T-cell (primary cell): ENCODE measurements at regions not wholly inside any gene's neighbourhood (a gene's known extent, or its start where the extent isn't known, plus 50 kb on each side); places are given as distances from the start of the nearest gene placed in this dataset.

Experiments
- ATAC-seq, 4 experiments: fragments of 200-7000 bp in 3 of 4; fragments of 150-1000 bp in 1 of 4; cut with Tn5 transposase; replicated peaks in 1 of 4; 1 replicate in 3 of 4; 2 replicates in 1 of 4; pipeline ENCODE4 v1.10.0; 2021; ENCODE audit warnings: moderate library complexity in 3 of 4, mild to moderate bottlenecking in 2 of 4, moderate number of reproducible peaks in 1 of 4
- CTCF ChIA-PET, 2 donors: fragments of 300-600 bp; sonication (Branson Sonifier 250); formaldehyde crosslinking; loops; one replicate each; lab custom pipeline; 2022; ENCODE audit warnings: antibody characterized with exemption in 2 of 2; lab: Charles Lee
- POLR2A ChIA-PET, 2 donors: fragments of 300-600 bp; sonication (Branson Sonifier 250); formaldehyde crosslinking; loops; one replicate each; lab custom pipeline; 2022; ENCODE audit warnings: antibody characterized with exemption in 2 of 2; lab: Charles Lee
- DNase-seq, 35 experiments: peaks; one replicate each; pipeline versions ENCODE4 v3.0.0 to v3.0.0-alpha.2; 2013 to 2023
- H3K27ac ChIP-seq: one replicate; pipeline ENCODE4 v1.5.1; 2013; ENCODE audit warnings: low read length
- H3K27me3 ChIP-seq, 2 experiments: replicated peaks in 1 of 2; 1 replicate in 1 of 2; 2 replicates in 1 of 2; pipeline versions ENCODE4 v1.6.1 to v1.7.0; 2013; ENCODE audit warnings: low read length in 1 of 2, mixed read lengths in 1 of 2; ENCODE audit not compliant: control insufficient read depth in 2 of 2, insufficient read depth in 2 of 2; ENCODE audit errors: extremely low read depth in 1 of 2
- H3K36me3 ChIP-seq, 2 donors: 1 replicate in 1 of 2; 2 replicates in 1 of 2; pipeline versions ENCODE4 v1.6.1 to v1.7.0; 2013; ENCODE audit warnings: low read length in 1 of 2; ENCODE audit not compliant: control insufficient read depth in 2 of 2, insufficient read depth in 1 of 2; ENCODE audit errors: extremely low read depth in 1 of 2
- H3K4me1 ChIP-seq, 2 experiments: 1 replicate in 1 of 2; 2 replicates in 1 of 2; pipeline versions ENCODE4 v1.6.1 to v1.7.0; 2013; ENCODE audit warnings: low read length in 2 of 2, mixed read lengths in 1 of 2; ENCODE audit not compliant: insufficient read depth in 2 of 2, control insufficient read depth in 1 of 2; ENCODE audit errors: extremely low read depth in 1 of 2
- H3K4me3 ChIP-seq, 2 donors: 1 replicate in 1 of 2; 2 replicates in 1 of 2; pipeline versions ENCODE4 v1.5.1 to v1.7.0; 2013; ENCODE audit warnings: mild to moderate bottlenecking in 2 of 2, low read length in 1 of 2, moderate library complexity in 1 of 2; ENCODE audit not compliant: control insufficient read depth in 1 of 2; ENCODE audit errors: extremely low read depth in 1 of 2
- H3K9me3 ChIP-seq: 2 replicates; pipeline ENCODE4 v1.7.0; 2013
- H3K27ac Mint-ChIP-seq, 2 donors: one replicate each; pipeline ENCODE4 v1.8.0; 2020 to 2021; ENCODE audit warnings: mild to moderate bottlenecking in 2 of 2, mixed read lengths in 2 of 2
- H3K27me3 Mint-ChIP-seq, 2 donors: one replicate each; pipeline ENCODE4 v1.8.0; 2021 to 2022; ENCODE audit warnings: mixed read lengths in 2 of 2
- H3K36me3 Mint-ChIP-seq: one replicate; pipeline ENCODE4 v1.8.0; 2021; ENCODE audit warnings: mixed read lengths
- H3K4me1 Mint-ChIP-seq, 3 donors: one replicate each; pipeline ENCODE4 v1.8.0; 2020 to 2022; ENCODE audit warnings: mixed read lengths in 3 of 3, mild to moderate bottlenecking in 1 of 3
- H3K4me3 Mint-ChIP-seq, 3 donors: one replicate each; pipeline ENCODE4 v1.8.0; 2020 to 2022; ENCODE audit warnings: mild to moderate bottlenecking in 3 of 3, mixed read lengths in 3 of 3, moderate library complexity in 3 of 3
- H3K9me3 Mint-ChIP-seq, 3 donors: one replicate each; pipeline ENCODE4 v1.8.0; 2020 to 2022; ENCODE audit warnings: mixed read lengths in 3 of 3
- WGBS: methylation state at CpG from one replicate; pipeline ENCODE4 v1.1.5; 2013; ENCODE audit warnings: missing lambda C conversion rate; ENCODE audit not compliant: insufficient coverage; 5-methylcytosine and 5-hydroxymethylcytosine counted together

GRCh38 chr4:79023799-79024770, 84.8 kb upstream of the PAQR3 start:
- CTCF ChIA-PET, result no interaction called here
- H3K27me3 ChIP-seq, result peaks cover 0 to 3% of the 10 kb centered on the region in 2 experiments
- Mint-ChIP-seq H3K4me1 (no peaks in the 10 kb centered on the region), H3K27ac (no peak overlapping the region), H3K4me3 (no peak overlapping the region), H3K36me3 (no peaks in the 10 kb centered on the region), H3K27me3 (peaks cover 4 to 5% of the 10 kb centered on the region in 2 donors), H3K9me3 (peaks cover 0 to under 1% (median 0%) of the 10 kb centered on the region in 3 donors)
- H3K36me3 ChIP-seq, result no peaks in the 10 kb centered on the region
- ATAC-seq (no peak), DNase-seq (no peak)
- H3K4me1 ChIP-seq, result no peaks in the 10 kb centered on the region
- H3K27ac ChIP-seq, result no peak overlapping the region
- H3K4me3 ChIP-seq, result no peak overlapping the region
- POLR2A ChIA-PET, result no interaction called here
- no peaks in the 10 kb centered on the region for H3K9me3 ChIP-seq
- 93% methylated on average over 5 of the region's 8 CpGs for WGBS

- no peaks in the 10 kb centered on the region for H3K36me3 Mint-ChIP-seq
- H3K27ac Mint-ChIP-seq, result no peak overlapping the region
- no peaks in the 10 kb centered on the region for H3K4me1 Mint-ChIP-seq
Measured at GRCh38 chr4:79022529-79022928, 83.3 kb upstream of the PAQR3 start.

GRCh38 chr4:79017481-79017880, 78.2 kb upstream of the PAQR3 start:
- CTCF ChIA-PET, result interaction anchor here in 1 of 2 donors (1.1 kb wide), 1 partner anchor 9 kb away, joined by 4 read pairs; no protein-coding TSS in a partner anchor
- Histone ChIP-seq H3K36me3 (no peaks in the 10 kb centered on the region), H3K4me1 (no peaks in the 10 kb centered on the region), H3K27me3 (peaks cover 0 to 1% of the 10 kb centered on the region in 2 experiments), H3K4me3 (no peak overlapping the region), H3K9me3 (no peaks in the 10 kb centered on the region), H3K27ac (no peak overlapping the region)
- ATAC-seq (no peak), DNase-seq (no peak)
- Mint-ChIP-seq H3K9me3 (peaks cover 0 to 3% (median 0%) of the 10 kb centered on the region in 3 donors), H3K27ac (no peak overlapping the region), H3K36me3 (no peaks in the 10 kb centered on the region), H3K4me3 (no peak overlapping the region), H3K4me1 (no peaks in the 10 kb centered on the region), H3K27me3 (no peaks in the 10 kb centered on the region)
- WGBS, result no CpG with 5 or more reads among the region's 1 CpG
- POLR2A ChIA-PET, result no interaction called here

More at GRCh38 chr4:79022529-79022928, 83.3 kb upstream of the PAQR3 start:
- Mint-ChIP-seq H3K4me3 (no peak overlapping the region), H3K9me3 (peaks cover 0 to 3% (median 0%) of the 10 kb centered on the region in 3 donors), H3K27me3 (peaks cover 3 to 4% of the 10 kb centered on the region in 2 donors)
- no peaks in the 10 kb centered on the region for H3K36me3 ChIP-seq
- no peak for ATAC-seq
- WGBS, result 88% methylated on average over 8 of the region's 9 CpGs
- H3K4me1 ChIP-seq, result no peaks in the 10 kb centered on the region
- POLR2A ChIA-PET, result no interaction called here
- H3K27ac ChIP-seq, result no peak overlapping the region
- H3K9me3 ChIP-seq, result no peaks in the 10 kb centered on the region
- CTCF ChIA-PET, result no interaction called here
- H3K27me3 ChIP-seq, result peaks cover 0 to 3% of the 10 kb centered on the region in 2 experiments
- DNase-seq, result no peak
- no peak overlapping the region for H3K4me3 ChIP-seq

GRCh38 chr4:79016878-79017277, 77.6 kb upstream of the PAQR3 start:
- Mint-ChIP-seq H3K4me1 (no peaks in the 10 kb centered on the region), H3K4me3 (no peak overlapping the region), H3K27me3 (peaks cover 0 to 1% of the 10 kb centered on the region in 2 donors), H3K36me3 (no peaks in the 10 kb centered on the region), H3K27ac (no peak overlapping the region), H3K9me3 (peaks cover 0 to 3% (median 0%) of the 10 kb centered on the region in 3 donors)
- Histone ChIP-seq H3K9me3 (no peaks in the 10 kb centered on the region), H3K27ac (no peak overlapping the region), H3K36me3 (no peaks in the 10 kb centered on the region), H3K4me3 (no peak overlapping the region), H3K4me1 (no peaks in the 10 kb centered on the region), H3K27me3 (no peaks in the 10 kb centered on the region)
- ChIA-PET POLR2A (no interaction called here), CTCF (no interaction called here)
- WGBS, result 51% methylated on average over 3 of the region's 3 CpGs
- DNase-seq (no peak), ATAC-seq (no peak)

- Histone ChIP-seq H3K27ac (no peak overlapping the region), H3K27me3 (no peaks in the 10 kb centered on the region), H3K4me1 (no peaks in the 10 kb centered on the region), H3K36me3 (no peaks in the 10 kb centered on the region), H3K4me3 (no peak overlapping the region), H3K9me3 (no peaks in the 10 kb centered on the region)
- no peak overlapping the region for H3K4me3 Mint-ChIP-seq
- ATAC-seq (no peak), DNase-seq (no peak)
- CTCF ChIA-PET, result no interaction called here
- peaks cover 0 to 3% (median 0%) of the 10 kb centered on the region in 3 donors for H3K9me3 Mint-ChIP-seq
- H3K27me3 Mint-ChIP-seq, result peaks cover 0 to 8% of the 10 kb centered on the region in 2 donors
- no peaks in the 10 kb centered on the region for H3K36me3 Mint-ChIP-seq
- H3K4me1 Mint-ChIP-seq, result no peaks in the 10 kb centered on the region
- H3K27ac Mint-ChIP-seq, result no peak overlapping the region
- 100% methylated on average over 1 of the region's 2 CpGs for WGBS
- POLR2A ChIA-PET, result no interaction called here
Measured at GRCh38 chr4:79015411-79015810, 76.2 kb upstream of the PAQR3 start.

GRCh38 chr4:79014230-79014629, 75.0 kb upstream of the PAQR3 start:
- POLR2A ChIA-PET, result no interaction called here
- no peak overlapping the region for H3K27ac ChIP-seq
- H3K4me1 Mint-ChIP-seq, result no peaks in the 10 kb centered on the region
- ATAC-seq (no peak), DNase-seq (no peak)
- H3K36me3 ChIP-seq, result no peaks in the 10 kb centered on the region
- no peaks in the 10 kb centered on the region for H3K27me3 ChIP-seq
- no peaks in the 10 kb centered on the region for H3K36me3 Mint-ChIP-seq
- H3K9me3 ChIP-seq, result no peaks in the 10 kb centered on the region
- CTCF ChIA-PET, result no interaction called here
- no peak overlapping the region for H3K4me3 Mint-ChIP-seq
- no peak overlapping the region for H3K4me3 ChIP-seq
- peaks cover 4 to 17% of the 10 kb centered on the region in 2 donors for H3K27me3 Mint-ChIP-seq
- H3K27ac Mint-ChIP-seq, result no peak overlapping the region
- H3K4me1 ChIP-seq, result no peaks in the 10 kb centered on the region
- 100% methylated on average over 1 of the region's 3 CpGs for WGBS
- peaks cover 0 to 3% (median 0%) of the 10 kb centered on the region in 3 donors for H3K9me3 Mint-ChIP-seq
